NCI-H2171 (cell line): ENCODE measurements at regions not wholly inside any gene's neighbourhood (a gene's known extent, or its start where the extent isn't known, plus 50 kb on each side); places are given as distances from the start of the nearest gene placed in this dataset.

ENCODE experiments used
- DNase-seq: peaks from one replicate; lab custom pipeline; 2025; lab: John Stamatoyannopoulos, UW

DNA sequence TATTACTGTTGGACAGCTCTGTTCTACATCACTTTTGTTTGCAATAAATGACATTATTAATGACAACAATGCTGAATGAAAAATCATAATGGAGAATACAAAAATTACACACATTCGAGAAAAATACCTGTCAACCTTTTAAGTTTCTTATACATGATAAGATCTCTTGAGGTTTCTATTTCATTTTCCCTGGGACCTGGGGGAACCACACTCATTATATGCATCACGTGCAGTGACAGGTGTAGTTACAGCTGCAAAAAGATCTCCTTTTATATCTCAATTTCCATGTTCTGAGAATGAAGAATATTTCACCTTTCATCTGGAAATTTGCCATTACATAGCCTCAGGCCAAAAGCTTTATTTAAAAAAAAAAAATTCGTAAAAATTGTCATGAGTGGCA lies 1347.0 kb upstream of the AGA start:
- no peak for DNase-seq

DNA sequence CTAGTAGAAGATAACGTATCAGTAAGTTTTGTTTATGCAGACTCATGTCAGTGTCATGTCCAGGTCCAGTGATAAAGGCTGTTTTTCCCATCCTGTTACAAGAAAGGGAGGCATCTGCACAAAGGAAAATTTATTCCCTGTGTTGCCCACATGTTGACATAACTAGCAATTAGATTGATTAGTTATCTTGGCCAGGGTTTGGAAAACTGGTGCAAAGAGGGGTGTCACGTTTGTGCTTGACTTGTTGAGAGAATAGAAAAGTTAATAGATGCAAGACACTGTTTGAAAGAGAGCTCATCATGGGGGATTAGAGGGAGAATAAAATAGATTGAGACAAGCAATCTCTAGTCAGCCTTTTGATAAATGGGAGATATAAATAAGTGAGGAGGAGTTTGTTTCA lies 1357.0 kb upstream of the AGA start:
- DNase-seq: no peak

DNA sequence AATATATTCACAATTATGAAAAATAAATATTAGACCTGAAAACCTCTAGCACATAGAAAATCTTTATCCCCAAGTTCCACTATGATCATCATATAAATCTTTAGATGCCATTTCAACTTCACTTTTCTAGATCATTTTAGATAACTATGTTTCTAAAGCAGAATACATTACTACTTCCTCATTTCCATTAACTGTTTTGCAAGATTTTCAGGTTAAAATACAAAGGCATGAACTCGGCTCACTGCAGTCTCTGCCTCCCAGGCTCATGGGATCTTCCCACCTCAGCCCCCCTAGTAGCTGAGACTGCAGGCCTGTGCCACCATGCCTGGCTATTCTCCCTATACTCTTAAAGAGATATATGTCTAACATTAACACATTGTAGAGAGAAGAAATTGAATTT lies 1365.9 kb upstream of the AGA start:
- DNase-seq: no peak

- no peak for DNase-seq
Observed at GRCh38 chr4:178809921-178810320, 1367.7 kb upstream of the AGA start.

GRCh38 chr4:178811356-178811755 lies 1369.1 kb upstream of the AGA start:
- DNase-seq: no peak

DNA sequence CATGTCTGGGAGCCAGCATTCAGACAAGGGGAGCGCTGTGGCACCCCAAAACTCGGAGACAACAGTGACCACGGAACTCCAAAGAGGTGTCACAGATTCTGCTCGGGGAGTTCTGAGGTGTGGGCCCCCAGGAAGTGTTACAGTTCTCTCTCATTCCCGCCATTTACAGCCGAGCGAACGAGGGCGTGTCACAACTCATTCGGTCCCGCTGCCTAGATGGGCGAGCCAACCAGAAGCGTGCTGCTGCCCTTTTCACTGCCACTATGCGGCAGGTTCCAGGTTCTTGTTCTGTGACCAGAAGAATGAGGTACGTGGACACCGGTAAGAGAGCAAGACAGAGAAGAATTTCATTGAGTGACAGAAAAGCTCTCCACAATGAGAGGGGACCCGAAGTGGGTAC lies 1370.6 kb upstream of the AGA start:
- no peak for DNase-seq

DNA sequence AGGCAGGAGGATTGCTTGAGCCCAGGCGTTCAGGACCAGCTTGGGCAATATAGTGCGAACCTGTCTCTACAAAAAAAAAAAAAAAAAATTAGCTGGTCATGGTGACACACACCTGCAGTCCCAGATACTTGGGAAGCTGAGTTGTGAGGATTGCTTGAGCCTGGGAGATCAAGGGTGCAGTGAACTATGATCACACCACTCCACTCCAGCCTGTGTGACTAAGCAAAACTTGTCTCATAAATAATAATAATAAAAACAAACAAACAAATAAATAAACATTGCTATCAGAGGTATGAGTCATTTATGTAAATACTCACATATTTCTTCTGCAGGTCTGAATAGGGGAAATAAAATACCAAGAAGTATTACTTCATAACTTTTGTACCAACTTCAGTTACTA lies 1372.7 kb upstream of the AGA start:
- DNase-seq: no peak

DNA sequence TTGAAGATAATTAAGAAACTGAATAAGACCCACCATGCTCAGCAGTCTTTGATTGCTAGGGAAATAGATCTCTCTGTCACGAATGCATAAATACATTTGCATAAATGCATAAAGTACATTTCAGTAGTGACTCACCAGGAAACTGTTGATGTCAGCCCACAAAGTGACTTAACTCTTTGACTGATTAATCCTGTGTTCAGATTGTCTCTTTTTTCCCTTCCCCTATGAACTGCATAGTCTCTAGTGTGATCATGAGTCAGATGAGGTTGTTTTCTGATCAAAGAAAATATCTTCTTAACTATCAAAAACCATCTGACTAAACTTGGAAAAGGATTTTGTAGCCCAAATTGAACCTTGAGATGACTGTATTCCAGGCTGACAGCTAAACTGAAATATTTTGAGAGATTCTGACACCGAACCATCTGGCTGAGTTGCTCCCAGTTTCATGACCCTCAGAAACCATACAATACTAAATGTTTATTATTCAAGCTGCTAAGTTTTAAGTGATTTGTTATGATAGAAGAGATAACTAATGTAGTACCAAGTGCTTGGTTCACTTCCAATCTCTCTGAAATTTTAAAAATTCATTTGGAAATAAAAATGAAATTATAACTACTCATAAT lies 1381.5 kb upstream of the AGA start:
- no peak for DNase-seq

DNA sequence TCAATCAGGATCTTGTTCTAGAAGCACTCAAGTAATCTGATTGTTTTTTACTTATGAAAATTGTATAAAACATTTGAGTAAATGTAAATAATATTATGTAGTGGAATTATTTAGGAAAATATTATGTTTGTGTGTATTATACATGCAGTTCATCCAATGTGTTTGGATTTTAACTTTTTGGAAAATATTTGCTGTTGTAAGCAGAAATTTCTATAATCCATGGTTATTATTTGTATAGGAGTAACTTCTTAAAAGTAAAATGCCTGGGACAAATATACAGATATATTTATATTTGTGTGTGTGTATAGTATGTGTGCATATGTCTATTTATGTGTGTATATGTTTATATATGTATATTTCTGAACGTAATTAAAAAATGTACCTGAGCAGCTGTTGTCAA lies 1394.6 kb upstream of the AGA start:
- no peak for DNase-seq

DNA sequence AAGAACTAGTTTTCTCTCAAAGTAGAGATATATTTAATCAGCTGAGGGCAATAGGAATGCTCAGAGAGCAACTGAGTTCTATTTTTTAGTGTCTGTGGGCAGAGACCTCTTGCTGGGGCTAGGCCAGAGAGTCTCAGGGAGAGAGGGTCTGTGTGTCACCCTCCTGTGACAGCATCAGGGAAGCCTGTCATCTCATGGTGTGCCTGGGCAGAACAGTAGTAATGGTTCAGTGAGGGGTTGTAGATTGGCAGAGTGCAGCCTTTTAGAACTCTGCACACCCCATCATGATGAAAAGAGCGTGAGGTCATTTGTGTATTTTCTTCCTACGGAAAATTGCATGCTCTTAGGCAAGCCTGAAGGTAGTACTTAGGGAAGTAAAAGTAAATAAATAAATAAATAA lies 1396.5 kb upstream of the AGA start:
- no peak for DNase-seq

DNA sequence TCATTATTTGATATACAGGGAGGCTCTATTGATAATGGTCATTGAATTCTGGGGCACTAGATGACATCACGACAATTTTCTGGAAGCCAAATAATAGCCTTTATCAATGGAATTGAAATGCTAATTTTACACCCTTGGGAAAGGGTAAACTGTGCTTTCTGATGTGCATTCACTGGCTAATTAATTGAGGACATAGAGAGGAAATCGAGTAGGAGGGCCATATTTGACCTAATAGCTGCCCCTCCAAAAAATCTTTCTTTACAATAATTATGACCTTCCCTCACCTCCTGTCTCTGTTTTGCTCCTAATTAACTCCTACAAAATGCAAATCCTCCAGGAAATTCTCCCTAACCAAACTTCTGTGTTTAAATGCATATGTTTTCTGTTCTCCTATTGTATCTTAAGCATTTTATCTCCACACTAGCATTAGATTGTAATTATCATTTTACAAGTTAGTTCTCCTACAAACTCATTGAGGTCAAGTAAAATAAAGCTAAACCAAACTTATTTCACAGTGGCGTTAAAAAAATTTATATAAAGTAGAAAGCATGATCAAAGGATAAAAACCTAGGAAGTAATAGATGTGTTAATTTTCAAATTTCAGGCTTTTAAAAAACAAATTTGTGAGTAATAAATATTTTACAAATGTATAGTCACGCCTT lies 1414.0 kb upstream of the AGA start:
- no peak for DNase-seq

DNA sequence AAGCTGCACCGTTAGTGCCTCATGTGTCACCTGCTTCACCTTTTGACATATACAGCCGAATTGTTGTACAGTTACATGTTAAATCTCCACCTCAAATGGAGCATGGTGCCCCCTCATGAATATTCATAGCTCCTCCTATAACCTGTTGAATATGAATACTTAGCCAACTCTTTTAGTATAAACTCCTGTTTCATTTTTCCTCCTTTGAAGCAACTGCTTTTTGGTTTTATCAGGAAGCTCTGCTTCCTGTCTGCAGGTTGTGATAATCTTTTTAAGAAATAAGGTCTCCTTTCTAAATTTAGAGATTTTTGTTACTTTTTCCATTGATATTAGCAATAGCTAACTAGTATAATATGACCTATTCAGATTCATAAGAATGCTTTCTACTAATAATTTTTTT lies 1429.2 kb upstream of the AGA start:
- no peak for DNase-seq

GRCh38 chr4:178881937-178882336 lies 1439.7 kb upstream of the AGA start:
- DNase-seq: no peak

DNA sequence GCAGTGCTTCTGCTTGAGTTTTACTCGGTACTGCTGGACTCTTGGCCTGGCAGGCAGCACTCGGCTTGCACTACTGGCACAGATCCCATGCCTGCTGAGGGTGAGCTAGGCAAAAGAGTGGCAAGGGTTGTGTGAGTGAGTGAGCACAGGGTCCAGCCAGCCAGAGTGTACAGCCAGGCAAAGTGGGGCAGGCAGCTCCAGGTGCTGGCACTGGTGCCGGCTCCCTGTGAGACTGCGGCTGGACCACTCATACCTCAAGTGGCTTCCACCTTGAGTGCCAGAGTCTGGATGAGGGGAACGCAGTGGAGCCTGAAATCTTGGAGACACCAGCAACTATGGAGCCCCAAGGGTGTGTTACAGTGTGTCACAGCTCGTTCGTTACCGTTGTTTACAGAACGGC lies 1451.9 kb upstream of the AGA start:
- DNase-seq: no peak

GRCh38 chr4:178899084-178899483 lies 1456.8 kb upstream of the AGA start:
- no peak for DNase-seq

DNA sequence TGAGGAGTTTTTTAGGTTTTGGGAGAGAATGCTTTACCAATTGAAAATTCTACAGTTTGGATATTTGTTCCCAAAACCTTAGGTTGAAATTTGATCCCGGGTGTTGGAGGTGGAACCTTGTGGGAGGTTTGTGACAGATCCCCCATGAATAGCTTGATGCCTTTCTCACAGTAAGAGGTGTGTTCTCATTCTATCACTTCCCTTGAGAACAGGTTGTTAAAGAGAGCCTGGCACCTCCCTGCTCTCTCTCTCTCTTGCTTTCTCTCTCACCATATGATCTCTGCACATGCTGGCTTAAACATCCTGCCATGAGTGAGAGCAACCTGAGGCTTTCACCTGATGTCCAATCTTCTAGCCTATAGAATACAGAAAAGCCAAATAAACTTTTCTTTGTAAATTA lies 1475.5 kb upstream of the AGA start:
- no peak for DNase-seq

- no peak for DNase-seq
Observed at GRCh38 chr4:178937130-178937529, 1494.9 kb upstream of the AGA start.

DNA sequence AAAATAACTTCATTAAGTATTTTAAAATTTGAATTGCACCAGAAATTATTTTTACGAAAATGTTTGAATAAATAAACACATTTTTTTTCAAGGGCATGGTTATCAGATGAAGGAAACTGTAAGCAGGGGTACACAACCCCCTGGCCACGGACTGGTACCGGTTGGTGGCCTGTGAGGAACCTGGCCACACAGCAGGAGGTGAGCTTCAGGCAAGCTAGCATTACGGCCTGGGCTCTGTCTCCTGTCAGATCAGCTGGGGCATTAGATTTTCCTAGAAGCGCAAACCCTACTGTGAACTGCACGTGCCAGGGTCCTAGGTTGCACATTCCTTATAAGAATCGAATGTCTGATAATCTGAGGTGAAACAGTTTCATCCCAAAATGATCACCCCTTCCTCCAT lies 1499.7 kb upstream of the AGA start:
- no peak for DNase-seq

DNA sequence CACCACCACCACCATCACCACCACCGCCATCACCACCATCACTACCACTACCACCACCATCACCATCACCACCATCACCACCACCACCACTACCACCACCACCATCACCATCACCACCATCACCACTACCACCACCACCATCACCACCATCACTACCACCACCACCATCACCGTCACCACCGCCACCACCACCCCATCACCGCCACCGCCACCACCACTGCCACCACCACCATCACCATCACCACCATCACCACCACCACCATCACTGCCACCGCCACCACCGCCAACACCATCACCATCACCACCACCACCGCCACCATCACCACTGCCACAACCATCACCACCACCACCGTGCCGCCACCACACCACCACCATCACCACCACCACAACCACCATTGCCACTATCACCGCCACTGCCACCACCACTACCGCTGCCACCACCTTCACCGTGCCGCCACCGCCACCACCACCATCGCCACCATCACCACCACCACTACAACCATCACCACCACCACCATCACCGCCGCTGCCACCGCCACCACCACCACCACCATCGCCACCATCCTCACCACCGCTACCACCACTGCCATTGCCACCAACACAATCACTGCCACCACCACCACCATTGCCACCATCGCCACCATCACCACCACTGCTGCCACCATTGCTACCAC lies 1511.3 kb upstream of the AGA start:
- no peak for DNase-seq

DNA sequence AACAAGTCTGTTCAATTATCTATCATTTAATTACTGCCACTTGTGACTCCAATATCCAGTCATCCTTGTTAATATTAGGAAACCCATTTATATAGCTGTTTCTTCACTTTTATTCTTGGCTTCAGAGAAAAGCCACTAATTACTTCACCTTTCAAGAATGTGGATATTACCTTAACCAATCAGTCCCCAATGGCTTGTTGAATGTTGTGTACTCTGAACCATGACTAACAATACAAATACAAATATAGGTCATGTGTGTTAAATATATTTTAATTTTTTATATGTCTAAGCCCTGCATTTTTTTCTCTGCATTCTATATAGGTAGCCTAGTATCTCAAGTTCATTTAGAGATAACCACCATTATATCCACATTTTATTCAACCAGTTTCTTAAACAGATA lies 1513.4 kb upstream of the AGA start:
- DNase-seq: no peak

- DNase-seq: no peak
Observed at GRCh38 chr4:178958725-178959440, 1516.6 kb upstream of the AGA start.

GRCh38 chr4:178963446-178964045 lies 1521.3 kb upstream of the AGA start:
- DNase-seq: no peak

DNA sequence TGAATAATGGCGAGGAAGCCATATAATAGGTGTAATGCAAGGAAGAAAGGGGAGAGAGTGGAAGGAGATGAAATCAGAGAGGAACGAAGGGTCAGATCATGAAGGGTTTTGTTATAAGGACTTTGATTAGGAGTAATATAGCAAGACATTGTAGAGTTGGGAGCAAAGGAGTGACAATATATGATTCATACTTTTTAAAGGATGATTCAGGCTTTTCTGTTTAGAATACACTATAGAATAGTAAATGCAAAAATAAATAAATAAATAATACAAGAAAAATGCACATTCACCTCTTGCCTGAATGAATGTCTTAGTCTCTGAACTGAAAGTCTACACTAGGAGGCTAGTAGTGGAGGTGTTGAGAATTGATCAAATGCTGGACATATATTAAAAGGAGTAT lies 1524.4 kb upstream of the AGA start:
- DNase-seq: no peak
